ENCODE measurements at regions not wholly inside any gene's neighbourhood (a gene's known extent, or its start where the extent isn't known, plus 50 kb on each side); places are given as distances from the start of the nearest gene placed in this dataset.

- Histone ChIP-seq H3K79me2 (ENCODE audit: insufficient read depth, low read depth) (no peaks in the 10 kb centered on the region), H3K4me3 (IDR thresholded peaks at IDR 0.05; ENCODE audit: insufficient read depth, low read depth, low read length) (no peak overlapping the region), H4K20me1 (ENCODE audit: insufficient read depth) (no peaks in the 10 kb centered on the region), H3K27ac (no peak overlapping the region), H3K27me3 (ENCODE audit: insufficient read depth, low read depth) (no peaks in the 10 kb centered on the region), H3K9ac (no peak overlapping the region), H2AFZ (ENCODE audit: low read depth) (no peak overlapping the region), H3K36me3 (ENCODE audit: insufficient read depth) (no peaks in the 10 kb centered on the region), H3K4me2 (no peak overlapping the region), H3K4me1 (ENCODE audit: low read depth, poor library complexity, severe bottlenecking) (no peaks in the 10 kb centered on the region)
- TF ChIP-seq CTCF (conservative IDR thresholded peaks at IDR 0.05; ENCODE audit: low read depth, low read length) = no peak
Observed at GRCh38 chr20:59537991-59538390, 66.3 kb upstream of the PHACTR3 start.

- H4K20me1 ChIP-seq (ENCODE audit: insufficient read depth) = no peaks in the 10 kb centered on the region
- no peaks in the 10 kb centered on the region for H3K4me1 ChIP-seq (ENCODE audit: low read depth, poor library complexity, severe bottlenecking)
- no peak overlapping the region for H2AFZ ChIP-seq (ENCODE audit: low read depth)
- H3K27ac ChIP-seq = no peak overlapping the region
- H3K79me2 ChIP-seq (ENCODE audit: insufficient read depth, low read depth) = no peaks in the 10 kb centered on the region
- H3K36me3 ChIP-seq (ENCODE audit: insufficient read depth) = no peaks in the 10 kb centered on the region
- no peak overlapping the region for H3K4me2 ChIP-seq
- TF ChIP-seq CTCF (conservative IDR thresholded peaks at IDR 0.05; ENCODE audit: low read depth, low read length) = no peak
- H3K4me3 ChIP-seq (IDR thresholded peaks at IDR 0.05; ENCODE audit: insufficient read depth, low read depth, low read length) = no peak overlapping the region
- no peaks in the 10 kb centered on the region for H3K27me3 ChIP-seq (ENCODE audit: insufficient read depth, low read depth)
- no peak overlapping the region for H3K9ac ChIP-seq
Observed at GRCh38 chr20:59547596-59547995, 56.7 kb upstream of the PHACTR3 start.

Measured in KMS-11 (cell line).